Liver (tissue), 8 donors: ENCODE measurements at regions not wholly inside any gene's neighbourhood (a gene's known extent, or its start where the extent isn't known, plus 50 kb on each side); places are given as distances from the start of the nearest gene placed in this dataset.

Experiments
- DNase-seq: peaks from one replicate; pipeline ENCODE4 v3.0.0-alpha.2; 2017; ENCODE audit warnings: low spot score
- H3K27ac ChIP-seq, 2 donors: one replicate each; pipeline ENCODE4 v1.7.0; 2013; ENCODE audit warnings: inconsistent platforms in 2 of 2, low read length in 2 of 2, control low read depth in 1 of 2, low read depth in 1 of 2, mild to moderate bottlenecking in 1 of 2
- H3K27me3 ChIP-seq, 4 donors: one replicate each; pipeline versions ENCODE4 v1.6.1 to v1.7.0; 2013; ENCODE audit warnings: low read length in 3 of 4, inconsistent platforms in 1 of 4, mild to moderate bottlenecking in 1 of 4, moderate library complexity in 1 of 4; ENCODE audit not compliant: control insufficient read depth in 4 of 4, insufficient read depth in 4 of 4
- H3K36me3 ChIP-seq, 4 donors: one replicate each; pipeline versions ENCODE4 v1.6.1 to v1.7.0; 2013; ENCODE audit warnings: low read length in 3 of 4, mild to moderate bottlenecking in 3 of 4, low read depth in 1 of 4, moderate library complexity in 1 of 4; ENCODE audit not compliant: control insufficient read depth in 4 of 4, insufficient read depth in 3 of 4
- H3K4me1 ChIP-seq, 4 donors: one replicate each; pipeline versions ENCODE4 v1.6.1 to v1.7.0; 2013; ENCODE audit warnings: low read length in 3 of 4, mild to moderate bottlenecking in 3 of 4, moderate library complexity in 1 of 4; ENCODE audit not compliant: control insufficient read depth in 4 of 4, insufficient read depth in 4 of 4
- H3K4me3 ChIP-seq, 3 donors: one replicate each; pipeline versions ENCODE4 v1.6.1 to v1.7.0; 2013; ENCODE audit warnings: low read length in 3 of 3, control low read depth in 1 of 3, low read depth in 1 of 3, mild to moderate bottlenecking in 1 of 3
- H3K9ac ChIP-seq, 2 donors: one replicate each; pipeline ENCODE4 v1.7.0; 2013; ENCODE audit warnings: low read length in 2 of 2, mild to moderate bottlenecking in 2 of 2, moderate library complexity in 2 of 2, control low read depth in 1 of 2, low read depth in 1 of 2
- H3K9me3 ChIP-seq, 4 donors: one replicate each; pipeline versions ENCODE4 v1.6.1 to v1.7.0; 2013; ENCODE audit warnings: low read length in 3 of 4; ENCODE audit not compliant: control insufficient read depth in 4 of 4
- EGR1 ChIP-seq, 2 donors: IDR thresholded peaks; 2 replicates each; pipeline ENCODE4 v1.6.1; 2016 to 2018; ENCODE audit warnings: antibody characterized with exemption in 2 of 2, low read depth in 2 of 2
- FOXA2 ChIP-seq: IDR thresholded peaks from 2 replicates; pipeline ENCODE4 v1.6.1; 2016; ENCODE audit warnings: antibody characterized with exemption
- HNF4A ChIP-seq, 2 donors: conservative IDR thresholded peaks; 2 replicates each; pipeline ENCODE4 v1.6.1; 2016; ENCODE audit warnings: antibody characterized with exemption in 2 of 2, mild to moderate bottlenecking in 2 of 2
- HNF4G ChIP-seq: IDR thresholded peaks from 2 replicates; pipeline ENCODE4 v1.6.1; 2016; ENCODE audit warnings: antibody characterized with exemption
- NR2F2 ChIP-seq: IDR thresholded peaks from 2 replicates; pipeline ENCODE4 v1.6.1; 2016; ENCODE audit warnings: antibody characterized with exemption
- RAD21 ChIP-seq, 2 donors: IDR thresholded peaks; 2 replicates each; pipeline ENCODE4 v1.6.1; 2016; ENCODE audit warnings: antibody characterized with exemption in 2 of 2, mild to moderate bottlenecking in 2 of 2
- RXRA ChIP-seq, 2 donors: IDR thresholded peaks; 2 replicates each; pipeline ENCODE4 v1.6.1; 2017 to 2018; ENCODE audit warnings: antibody characterized with exemption in 2 of 2, mild to moderate bottlenecking in 1 of 2
- TAF1 ChIP-seq: conservative IDR thresholded peaks from 2 replicates; pipeline ENCODE4 v1.6.1; 2016; ENCODE audit warnings: antibody characterized with exemption, mild to moderate bottlenecking
- YY1 ChIP-seq: IDR thresholded peaks from 2 replicates; pipeline ENCODE4 v1.6.1; 2016; ENCODE audit warnings: antibody characterized with exemption, mild to moderate bottlenecking
- WGBS: extraction: QIAGEN DNeasy Blood & Tissue Kit; methylation state at CpG from one replicate; pipeline ENCODE4 v1.1.7; 2013; 5-methylcytosine and 5-hydroxymethylcytosine counted together
- TF ChIP-seq, protein P1 (sequence below): IDR thresholded peaks from 2 replicates; pipeline ENCODE4 v1.6.1; 2016; ENCODE audit warnings: antibody characterized with exemption
- TF ChIP-seq, protein P2 (sequence below): IDR thresholded peaks from 2 replicates; pipeline ENCODE4 v1.6.1; 2016; ENCODE audit warnings: antibody characterized with exemption
- TF ChIP-seq, protein P3 (sequence below): fragments of 150-350 bp; IDR thresholded peaks from 2 replicates; pipeline ENCODE4 v1.5.1; 2017; ENCODE audit warnings: improper control_type of control experiment, low read depth, low read length; ENCODE audit not compliant: missing input control
- TF ChIP-seq, protein P4 (sequence below): IDR thresholded peaks from 2 replicates; pipeline ENCODE4 v1.6.1; 2016; ENCODE audit warnings: antibody characterized with exemption, mild to moderate bottlenecking
- donor health status: healthy.
- donor health status: healthy.
- donor health status: healthy.
- donor health status: healthy.
- donor health status: healthy.

DNA sequence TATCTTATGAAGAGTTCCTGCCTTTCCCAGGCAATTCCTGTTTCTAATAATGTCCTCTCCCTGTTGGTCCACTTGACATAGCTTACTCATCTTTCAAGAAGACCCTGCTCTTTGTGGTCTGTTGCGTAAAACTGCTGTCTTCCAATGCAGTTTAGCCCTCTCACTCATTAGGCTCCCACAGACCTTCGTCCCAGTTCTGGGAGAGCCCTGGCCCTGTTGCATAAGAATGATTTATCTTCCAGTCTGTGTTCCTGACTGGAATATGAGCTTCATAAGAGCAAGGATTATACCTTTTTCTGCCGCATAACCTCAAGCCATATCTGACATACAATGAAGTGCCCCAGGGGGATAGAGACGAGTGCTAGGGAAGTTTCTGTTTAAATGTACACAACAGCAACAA lies 365.9 kb upstream of the NOVA1 start:
- Histone ChIP-seq H3K36me3 (no peaks in the 10 kb centered on the region), H3K9ac (no peak overlapping the region), H3K27me3 (no peaks in the 10 kb centered on the region), H3K4me3 (no peak overlapping the region), H3K4me1 (no peaks in the 10 kb centered on the region), H3K27ac (no peak overlapping the region), H3K9me3 (no peaks in the 10 kb centered on the region)
- TF ChIP-seq, protein P1, sequence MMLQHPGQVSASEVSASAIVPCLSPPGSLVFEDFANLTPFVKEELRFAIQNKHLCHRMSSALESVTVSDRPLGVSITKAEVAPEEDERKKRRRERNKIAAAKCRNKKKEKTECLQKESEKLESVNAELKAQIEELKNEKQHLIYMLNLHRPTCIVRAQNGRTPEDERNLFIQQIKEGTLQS, result no peak
- TF ChIP-seq NR2F2 (no peak), EGR1 (IDR thresholded peaks at IDR 0.05; ENCODE audit: low read depth in 2 of 2) (no peak)
- TF ChIP-seq, protein P2, sequence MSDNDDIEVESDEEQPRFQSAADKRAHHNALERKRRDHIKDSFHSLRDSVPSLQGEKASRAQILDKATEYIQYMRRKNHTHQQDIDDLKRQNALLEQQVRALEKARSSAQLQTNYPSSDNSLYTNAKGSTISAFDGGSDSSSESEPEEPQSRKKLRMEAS, result no peak
- no peak for DNase-seq
- 55% methylated on average over 4 of the region's 4 CpGs for WGBS

DNA sequence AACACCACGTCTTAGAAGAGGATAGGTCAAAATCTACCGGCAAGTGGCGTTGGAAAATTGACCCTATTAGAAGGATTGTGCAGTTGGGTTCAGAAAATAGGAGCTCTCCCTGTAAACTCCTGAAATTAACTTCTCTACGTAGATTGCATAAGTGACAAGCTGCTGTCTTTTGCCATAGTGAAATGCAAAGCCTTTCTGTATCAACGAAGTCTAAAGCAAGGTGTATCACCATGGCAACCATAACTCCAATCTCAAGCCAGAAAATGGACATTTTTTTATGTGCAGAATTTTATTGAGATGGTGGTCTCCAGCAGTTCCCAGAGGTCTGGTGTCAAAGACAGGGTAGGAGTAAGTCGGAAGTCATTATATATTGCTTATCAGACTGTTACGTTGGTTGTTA lies 367.7 kb upstream of the NOVA1 start:
- TF ChIP-seq FOXA2 (no peak), HNF4G (no peak), YY1 (no peak), TAF1 (no peak), EGR1 (IDR thresholded peaks at IDR 0.05; ENCODE audit: low read depth in 2 of 2) (no peak), NR2F2 (no peak)
- TF ChIP-seq, protein P2, result no peak
- TF ChIP-seq, protein P1, result no peak
- 69% methylated on average over 7 of the region's 7 CpGs for WGBS
- H3K9me3 ChIP-seq, result no peaks in the 10 kb centered on the region

DNA sequence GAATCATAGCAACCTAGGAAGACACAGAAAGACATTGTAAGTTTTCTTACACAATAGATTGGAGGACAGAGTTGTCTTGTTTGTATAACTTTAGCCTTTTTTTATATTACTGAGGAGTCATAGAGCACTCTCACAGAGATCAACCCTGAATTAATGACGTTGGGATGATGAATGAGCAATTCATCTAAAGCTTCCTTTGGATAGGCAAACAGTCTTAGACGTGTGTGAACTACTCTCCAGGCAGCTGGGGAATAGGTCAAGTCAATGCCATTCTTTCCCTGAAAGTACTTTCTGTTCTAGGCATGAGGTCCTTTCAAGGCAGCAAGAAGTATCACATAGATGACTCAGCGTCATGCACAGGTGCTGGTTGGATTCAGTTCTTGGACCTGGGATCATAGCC lies 369.1 kb upstream of the NOVA1 start:
- TF ChIP-seq HNF4A (conservative IDR thresholded peaks at IDR 0.05), result no peak
- no peak for TF ChIP-seq HNF4G
- TF ChIP-seq RAD21 (IDR thresholded peaks at IDR 0.05), result no peak
- TF ChIP-seq, protein P2, result no peak
- TF ChIP-seq RXRA (IDR thresholded peaks at IDR 0.05), result no peak
- H3K4me3 ChIP-seq, result no peak overlapping the region
- 32% methylated on average over 3 of the region's 3 CpGs for WGBS
- no peaks in the 10 kb centered on the region for H3K27me3 ChIP-seq
- no peaks in the 10 kb centered on the region for H3K4me1 ChIP-seq
- no peaks in the 10 kb centered on the region for H3K9me3 ChIP-seq
- no peaks in the 10 kb centered on the region for H3K36me3 ChIP-seq
- DNase-seq, result no peak
- H3K27ac ChIP-seq, result no peak overlapping the region
- H3K9ac ChIP-seq, result no peak overlapping the region

More for the DNA sequence above, 367.7 kb upstream of the NOVA1 start:
- Histone ChIP-seq H3K9ac (no peak overlapping the region), H3K36me3 (no peaks in the 10 kb centered on the region), H3K4me3 (no peak overlapping the region), H3K27ac (no peak overlapping the region), H3K27me3 (no peaks in the 10 kb centered on the region), H3K4me1 (no peaks in the 10 kb centered on the region)
- no peak for DNase-seq

DNA sequence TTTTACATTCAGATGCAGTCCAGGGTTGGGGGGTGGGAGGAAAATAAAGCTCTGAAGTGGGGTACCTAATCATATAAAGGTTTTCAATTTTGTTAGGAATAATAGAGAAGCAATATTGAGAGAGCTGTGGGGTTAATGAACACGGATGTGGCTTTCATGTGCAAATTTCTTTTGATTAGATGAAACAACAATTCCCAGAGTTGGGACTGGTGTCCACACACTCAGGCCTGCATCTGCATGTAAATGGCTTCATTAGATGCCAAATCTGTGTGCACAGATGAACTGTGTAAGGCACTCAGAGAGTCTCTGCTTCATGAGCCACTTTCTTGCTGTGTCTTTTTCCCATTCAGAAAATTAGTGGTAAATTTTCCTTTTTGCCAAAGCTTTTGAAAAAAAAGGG lies 377.1 kb upstream of the NOVA1 start:
- no peaks in the 10 kb centered on the region for H3K36me3 ChIP-seq
- no peak overlapping the region for H3K27ac ChIP-seq
- no peak overlapping the region for H3K4me3 ChIP-seq
- H3K9me3 ChIP-seq, result no peaks in the 10 kb centered on the region
- no peak for DNase-seq
- no peak for TF ChIP-seq YY1
- TF ChIP-seq EGR1 (IDR thresholded peaks at IDR 0.05; ENCODE audit: low read depth in 2 of 2), result no peak
- TF ChIP-seq, protein P3, sequence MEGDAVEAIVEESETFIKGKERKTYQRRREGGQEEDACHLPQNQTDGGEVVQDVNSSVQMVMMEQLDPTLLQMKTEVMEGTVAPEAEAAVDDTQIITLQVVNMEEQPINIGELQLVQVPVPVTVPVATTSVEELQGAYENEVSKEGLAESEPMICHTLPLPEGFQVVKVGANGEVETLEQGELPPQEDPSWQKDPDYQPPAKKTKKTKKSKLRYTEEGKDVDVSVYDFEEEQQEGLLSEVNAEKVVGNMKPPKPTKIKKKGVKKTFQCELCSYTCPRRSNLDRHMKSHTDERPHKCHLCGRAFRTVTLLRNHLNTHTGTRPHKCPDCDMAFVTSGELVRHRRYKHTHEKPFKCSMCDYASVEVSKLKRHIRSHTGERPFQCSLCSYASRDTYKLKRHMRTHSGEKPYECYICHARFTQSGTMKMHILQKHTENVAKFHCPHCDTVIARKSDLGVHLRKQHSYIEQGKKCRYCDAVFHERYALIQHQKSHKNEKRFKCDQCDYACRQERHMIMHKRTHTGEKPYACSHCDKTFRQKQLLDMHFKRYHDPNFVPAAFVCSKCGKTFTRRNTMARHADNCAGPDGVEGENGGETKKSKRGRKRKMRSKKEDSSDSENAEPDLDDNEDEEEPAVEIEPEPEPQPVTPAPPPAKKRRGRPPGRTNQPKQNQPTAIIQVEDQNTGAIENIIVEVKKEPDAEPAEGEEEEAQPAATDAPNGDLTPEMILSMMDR, result no peak
- no peak for TF ChIP-seq HNF4A (conservative IDR thresholded peaks at IDR 0.05)
- TF ChIP-seq, protein P4, sequence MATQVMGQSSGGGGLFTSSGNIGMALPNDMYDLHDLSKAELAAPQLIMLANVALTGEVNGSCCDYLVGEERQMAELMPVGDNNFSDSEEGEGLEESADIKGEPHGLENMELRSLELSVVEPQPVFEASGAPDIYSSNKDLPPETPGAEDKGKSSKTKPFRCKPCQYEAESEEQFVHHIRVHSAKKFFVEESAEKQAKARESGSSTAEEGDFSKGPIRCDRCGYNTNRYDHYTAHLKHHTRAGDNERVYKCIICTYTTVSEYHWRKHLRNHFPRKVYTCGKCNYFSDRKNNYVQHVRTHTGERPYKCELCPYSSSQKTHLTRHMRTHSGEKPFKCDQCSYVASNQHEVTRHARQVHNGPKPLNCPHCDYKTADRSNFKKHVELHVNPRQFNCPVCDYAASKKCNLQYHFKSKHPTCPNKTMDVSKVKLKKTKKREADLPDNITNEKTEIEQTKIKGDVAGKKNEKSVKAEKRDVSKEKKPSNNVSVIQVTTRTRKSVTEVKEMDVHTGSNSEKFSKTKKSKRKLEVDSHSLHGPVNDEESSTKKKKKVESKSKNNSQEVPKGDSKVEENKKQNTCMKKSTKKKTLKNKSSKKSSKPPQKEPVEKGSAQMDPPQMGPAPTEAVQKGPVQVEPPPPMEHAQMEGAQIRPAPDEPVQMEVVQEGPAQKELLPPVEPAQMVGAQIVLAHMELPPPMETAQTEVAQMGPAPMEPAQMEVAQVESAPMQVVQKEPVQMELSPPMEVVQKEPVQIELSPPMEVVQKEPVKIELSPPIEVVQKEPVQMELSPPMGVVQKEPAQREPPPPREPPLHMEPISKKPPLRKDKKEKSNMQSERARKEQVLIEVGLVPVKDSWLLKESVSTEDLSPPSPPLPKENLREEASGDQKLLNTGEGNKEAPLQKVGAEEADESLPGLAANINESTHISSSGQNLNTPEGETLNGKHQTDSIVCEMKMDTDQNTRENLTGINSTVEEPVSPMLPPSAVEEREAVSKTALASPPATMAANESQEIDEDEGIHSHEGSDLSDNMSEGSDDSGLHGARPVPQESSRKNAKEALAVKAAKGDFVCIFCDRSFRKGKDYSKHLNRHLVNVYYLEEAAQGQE, result no peak
- no peaks in the 10 kb centered on the region for H3K4me1 ChIP-seq
- WGBS, result 46% methylated on average over 1 of the region's 1 CpG
- H3K9ac ChIP-seq, result no peak overlapping the region
- H3K27me3 ChIP-seq, result no peaks in the 10 kb centered on the region
